ENCODE measurements at regions not wholly inside any gene's neighbourhood (a gene's known extent, or its start where the extent isn't known, plus 50 kb on each side); places are given as distances from the start of the nearest gene placed in this dataset.
A peak's percentile ranks its signal among the peaks of the same experiment; 100 is the strongest.

- Histone ChIP-seq H3K23ac (ENCODE audit: low read depth, low read length) (no peak overlapping the region), H3K18ac (ENCODE audit: low read depth, low read length) (no peak overlapping the region), H2BK15ac (ENCODE audit: low read depth, low read length) (peak overlapping the region; percentile 4; the same call in 2 of the 3 replicates), H3K4me1 (ENCODE audit: control insufficient read depth, insufficient read depth, low read length) (peaks cover 43% of the 10 kb centered on the region), H2BK20ac (ENCODE audit: low read depth, low read length) (no peak overlapping the region), H3K9me1 (ENCODE audit: insufficient read depth, low read length) (peaks cover 23% of the 10 kb centered on the region), H4K20me1 (ENCODE audit: insufficient read depth, low read length) (peaks cover 8% of the 10 kb centered on the region), H2AK5ac (ENCODE audit: low read depth, low read length) (peak overlapping the region; percentile 64; the same call in 1 of the 2 replicates), H4K91ac (ENCODE audit: insufficient read depth, low read depth, low read length) (no peak overlapping the region), H2AK9ac (replicated peaks; ENCODE audit: low read depth, low read length, poor library complexity) (no peak overlapping the region), H2BK5ac (ENCODE audit: low read depth, low read length, poor library complexity, severe bottlenecking) (no peak overlapping the region), H4K5ac (ENCODE audit: low read depth, low read length) (no peak overlapping the region), H3K56ac (ENCODE audit: extremely low read depth, insufficient read depth, low read length) (no peak overlapping the region), H3K4me3 (ENCODE audit: insufficient read depth, low read depth, low read length) (no peak overlapping the region), H4K8ac (ENCODE audit: low read depth in 2 of 2, low read length in 2 of 2) (no peak overlapping the region), H3K27me3 (ENCODE audit: control insufficient read depth, insufficient read depth, low read length) (peaks cover 5% of the 10 kb centered on the region; the same call in 1 of the 2 replicates), H3K4ac (ENCODE audit: low read depth, low read length) (peak overlapping the region; percentile 17; the same call in 1 of the 2 replicates), H3K14ac (replicated peaks; ENCODE audit: low read depth, low read length) (no peak overlapping the region), H3K79me1 (ENCODE audit: low read depth in 1 of 2, low read length in 2 of 2) (no peaks in the 10 kb centered on the region), H2AFZ (replicated peaks; ENCODE audit: low read length, poor library complexity) (no peak overlapping the region), H3K4me2 (ENCODE audit: low read depth, low read length) (no peak overlapping the region), H3K9me3 (ENCODE audit: control insufficient read depth, insufficient read depth, low read length) (no peaks in the 10 kb centered on the region), H3K27ac (ENCODE audit: insufficient read depth, low read length) (no peak overlapping the region), H3K9ac (ENCODE audit: low read depth, low read length) (no peak overlapping the region), H2BK120ac (ENCODE audit: low read depth, low read length) (no peak overlapping the region), H3K36me3 (ENCODE audit: control insufficient read depth, insufficient read depth, low read length) (no peaks in the 10 kb centered on the region)
- dilution Hi-C loops (cut with HindIII; ENCODE audit: low sequenced_read_pairs, unreplicated experiment) (no loop called here), intact Hi-C loops (cut with micrococcal nuclease) (no loop called here), in situ Hi-C loops (cut with MboI; ENCODE audit: low sequenced_read_pairs) (loop anchor here (25.0 kb wide), 1 partner anchor 403 kb away; the partner anchor contains the start of gene TLE3)
- POLR2A ChIA-PET (ENCODE audit: unreplicated experiment) = no interaction called here
- WGBS, 2 experiments (ENCODE audit: extremely low coverage in 2 of 2, insufficient read length in 1 of 2) = no CpG with 5 or more reads among the region's 11 CpGs
- CTCF ChIA-PET = interaction anchor here (0.6 kb wide), 1 partner anchor 366 kb away, joined by 3 read pairs; no protein-coding TSS in a partner anchor
- ATAC-seq (ENCODE audit: low read depth) (no peak), DNase-seq (no peak)
- BruUV-seq (replicated peaks) = no TSS peak
- TF ChIP-seq CEBPB (IDR thresholded peaks at IDR 0.05; ENCODE audit: low read depth, low read length) (no peak), CTCF (conservative IDR thresholded peaks at IDR 0.05; ENCODE audit: low read depth, low read length) (no peak), RFX5 (IDR thresholded peaks at IDR 0.05; ENCODE audit: low read depth, low read length) (no peak)
These were observed 273.1 kb downstream of the UACA start for GRCh38 chr15:70490148-70490837.
